ENCODE measurements at regions not wholly inside any gene's neighbourhood (a gene's known extent, or its start where the extent isn't known, plus 50 kb on each side); places are given as distances from the start of the nearest gene placed in this dataset.

- DNase-seq (ENCODE audit: low read depth in 4 of 4, low spot score in 2 of 4): no peak
These were observed 296.2 kb downstream of the HTR7 start for GRCh38 chr10:90561666-90562065.

DNA sequence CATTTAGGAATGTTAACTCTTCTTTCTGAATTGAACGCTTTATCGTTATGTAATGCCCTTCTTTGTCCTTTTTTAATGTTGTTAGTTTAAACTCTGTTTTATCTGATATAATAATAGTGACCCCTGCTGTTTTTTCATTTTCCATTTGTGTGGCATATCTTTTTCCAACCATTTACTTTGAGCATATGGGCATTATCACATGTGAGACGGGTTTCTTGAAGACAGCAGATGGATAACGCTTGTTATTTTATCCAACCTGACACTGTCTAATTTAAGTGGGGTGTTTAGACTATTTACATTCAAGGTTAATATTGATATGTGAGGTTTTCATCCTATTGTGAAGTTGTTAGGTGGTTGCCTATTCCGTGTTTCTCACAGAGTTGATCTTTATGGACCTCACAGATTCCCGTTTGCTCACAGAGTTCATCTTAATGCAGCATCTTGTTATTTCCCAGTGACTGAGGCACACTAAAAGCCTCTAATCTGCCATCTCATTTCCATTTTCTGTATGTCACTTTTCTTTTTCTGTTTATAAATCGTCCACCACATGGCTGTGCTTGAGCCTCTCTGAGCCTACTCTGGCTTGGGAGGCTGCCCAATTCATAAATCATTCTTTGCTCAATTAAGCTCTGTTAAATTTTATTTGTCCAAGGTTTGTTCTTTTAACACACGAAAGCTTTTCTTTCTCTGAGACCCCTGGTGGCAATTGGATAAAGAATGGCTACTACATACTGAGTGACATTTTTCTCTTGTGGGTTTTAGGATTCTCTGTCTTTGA is 286.2 kb downstream of the HTR7 start:
- peak in 1 of 4 donors; percentile 25 for DNase-seq (ENCODE audit: low read depth in 4 of 4, low spot score in 2 of 4)

DNA sequence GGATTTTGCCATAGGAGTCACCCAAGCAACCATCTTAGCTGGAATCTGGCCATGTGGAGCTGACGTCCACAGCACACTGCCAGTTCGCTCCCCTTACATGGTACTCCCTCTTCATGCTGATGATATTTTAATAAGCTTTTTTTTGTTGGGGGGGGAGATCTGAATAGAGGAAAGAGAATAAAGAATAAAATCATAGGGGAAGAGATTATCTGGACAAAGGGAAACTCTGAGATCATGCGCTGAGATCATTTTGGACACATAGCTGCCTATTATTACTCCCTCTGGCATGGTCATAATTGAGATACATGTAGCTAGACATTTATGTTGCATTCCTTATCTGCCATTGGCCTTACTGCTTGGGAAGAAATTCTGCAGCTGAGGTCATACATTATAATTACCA is 282.7 kb downstream of the HTR7 start:
- no peak for DNase-seq (ENCODE audit: low read depth in 4 of 4, low spot score in 2 of 4)

DNA sequence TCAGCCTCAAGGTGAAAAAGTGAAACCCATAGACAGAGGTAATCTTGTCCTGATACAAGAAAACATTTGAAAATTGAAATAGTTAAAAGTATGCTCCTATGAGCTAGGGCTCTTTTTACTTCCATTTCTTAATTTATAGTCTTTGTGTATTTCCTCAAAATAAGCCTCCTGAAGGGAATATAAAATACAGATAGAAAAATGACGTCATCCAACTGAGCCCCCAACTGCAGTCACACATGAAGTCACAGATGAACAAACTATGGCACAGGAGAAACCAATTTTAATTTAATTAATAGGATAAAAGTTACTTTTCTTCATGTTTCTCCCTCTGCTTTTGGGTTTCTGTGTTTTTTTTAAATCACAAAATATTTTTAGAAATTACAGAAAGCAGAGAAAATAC is 280.3 kb downstream of the HTR7 start:
- DNase-seq (ENCODE audit: low read depth in 4 of 4, low spot score in 2 of 4): no peak

- DNase-seq (ENCODE audit: low read depth in 4 of 4, low spot score in 2 of 4): no peak
These were observed 278.1 kb downstream of the HTR7 start for GRCh38 chr10:90579602-90580242.

DNA sequence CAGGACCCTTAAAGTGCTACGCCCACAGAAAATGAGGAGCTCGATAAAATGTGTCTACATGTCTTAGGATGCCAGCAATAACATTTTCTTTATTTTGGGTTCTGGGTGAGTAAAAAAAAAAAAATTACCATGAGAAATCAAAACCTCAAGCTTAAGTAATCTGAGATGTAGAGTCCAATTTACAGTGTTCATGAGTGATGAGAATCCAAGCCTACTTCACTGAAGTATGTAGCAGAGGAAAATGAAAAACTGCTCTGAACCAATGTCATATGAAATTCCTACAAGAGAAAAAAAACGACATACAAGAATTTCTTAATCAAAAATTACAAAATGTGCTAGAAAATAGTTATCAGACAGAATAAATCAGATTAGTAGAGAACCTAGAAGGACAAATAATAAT is 274.4 kb downstream of the HTR7 start:
- no peak for DNase-seq (ENCODE audit: low read depth in 4 of 4, low spot score in 2 of 4)

- DNase-seq (ENCODE audit: low read depth in 4 of 4, low spot score in 2 of 4): no peak
These were observed 270.8 kb downstream of the HTR7 start for GRCh38 chr10:90587081-90587491.

DNA sequence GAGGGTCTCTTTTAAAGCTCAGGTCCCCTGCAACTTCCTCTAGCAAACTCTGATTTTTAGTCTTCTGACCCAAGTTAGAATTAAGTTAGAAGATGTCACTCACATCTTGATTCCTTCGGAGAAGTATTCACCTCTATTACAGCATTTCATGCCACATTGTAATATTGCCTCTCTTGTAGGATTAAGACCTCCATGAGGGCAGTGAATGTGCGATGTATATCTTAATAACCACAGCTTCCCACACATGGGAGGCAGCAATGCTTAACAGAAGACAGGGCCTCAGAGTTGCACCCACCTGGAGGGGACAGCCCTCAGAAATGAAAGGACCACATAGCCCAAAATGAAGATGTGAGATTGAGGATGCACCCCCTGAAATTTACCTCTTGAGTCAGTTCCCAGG is 270.3 kb downstream of the HTR7 start:
- DNase-seq (ENCODE audit: low read depth in 4 of 4, low spot score in 2 of 4): no peak

GRCh38 chr10:90588222-90588621 is 269.6 kb downstream of the HTR7 start:
- no peak for DNase-seq (ENCODE audit: low read depth in 4 of 4, low spot score in 2 of 4)

GRCh38 chr10:90589825-90590224 is 268.0 kb downstream of the HTR7 start:
- DNase-seq (ENCODE audit: low read depth in 4 of 4, low spot score in 2 of 4): no peak

- DNase-seq (ENCODE audit: low read depth in 4 of 4, low spot score in 2 of 4): no peak
These were observed 266.2 kb downstream of the HTR7 start for GRCh38 chr10:90591629-90592028.

- DNase-seq (ENCODE audit: low read depth in 4 of 4, low spot score in 2 of 4): peak in 1 of 4 donors; percentile 20
These were observed 265.1 kb downstream of the HTR7 start for GRCh38 chr10:90592638-90593302.

GRCh38 chr10:90598513-90598912 is 259.3 kb downstream of the HTR7 start:
- DNase-seq (ENCODE audit: low read depth in 4 of 4, low spot score in 2 of 4): no peak

DNA sequence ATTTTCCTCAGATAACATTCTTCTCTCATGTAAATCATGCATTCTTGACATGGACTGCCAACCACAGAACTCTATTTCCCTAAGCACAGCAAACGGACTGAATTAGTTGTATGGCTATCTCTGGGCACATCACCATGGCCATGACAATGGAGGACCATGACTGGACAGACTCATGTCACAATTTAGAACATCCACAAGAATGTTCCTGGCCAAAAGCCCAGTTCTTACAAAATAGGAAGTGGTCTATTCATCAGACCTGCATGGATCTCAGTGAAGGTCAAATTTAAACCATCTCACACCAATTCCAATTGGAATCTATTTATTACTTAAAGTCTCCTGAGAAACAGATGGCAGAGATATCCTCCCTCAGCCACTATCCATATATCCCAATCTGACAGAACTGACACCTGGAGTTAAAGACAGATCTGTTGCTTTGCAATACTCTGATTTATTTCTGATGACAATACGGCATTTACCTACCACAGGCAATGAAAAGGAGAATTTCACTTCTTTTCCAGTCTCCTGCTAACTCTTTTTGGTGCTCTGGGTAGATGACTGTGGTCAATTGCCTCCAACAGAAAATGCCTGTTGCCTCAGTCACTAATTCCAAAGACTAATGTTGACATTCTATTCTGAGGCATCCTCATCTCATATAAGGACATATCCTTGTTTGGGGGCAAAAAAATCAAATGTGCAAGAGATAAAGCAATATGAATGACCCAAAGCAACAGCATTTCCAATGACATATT is 254.8 kb downstream of the HTR7 start:
- no peak for DNase-seq (ENCODE audit: low read depth in 4 of 4, low spot score in 2 of 4)

- no peak for DNase-seq (ENCODE audit: low read depth in 4 of 4, low spot score in 2 of 4)
These were observed 253.2 kb downstream of the HTR7 start for GRCh38 chr10:90604636-90605035.

- no peak for DNase-seq (ENCODE audit: low read depth in 4 of 4, low spot score in 2 of 4)
These were observed 252.3 kb downstream of the HTR7 start for GRCh38 chr10:90605506-90605905.

DNA sequence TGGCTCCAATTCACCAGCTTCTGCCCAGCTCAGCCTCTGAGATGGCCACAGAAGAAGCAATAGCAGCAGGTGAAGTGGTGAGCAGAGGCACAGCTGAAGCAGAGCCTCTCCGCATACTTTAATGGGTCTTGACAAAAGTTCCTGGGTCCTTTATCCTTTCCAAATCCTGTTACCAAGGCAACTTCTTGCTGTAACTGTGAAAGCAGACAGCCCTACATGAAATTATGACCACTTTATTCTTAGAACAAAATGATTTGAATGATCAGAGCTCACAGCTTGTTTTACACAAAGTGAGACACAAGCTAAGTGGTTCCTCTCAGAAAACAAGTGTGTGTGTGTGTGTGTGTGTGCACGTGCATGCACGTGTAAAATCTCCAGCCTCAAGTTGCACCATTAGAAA is 245.6 kb downstream of the HTR7 start:
- DNase-seq (ENCODE audit: low read depth in 4 of 4, low spot score in 2 of 4): no peak

- no peak for DNase-seq (ENCODE audit: low read depth in 4 of 4, low spot score in 2 of 4)
These were observed 243.2 kb downstream of the HTR7 start for GRCh38 chr10:90614631-90615030.

DNA sequence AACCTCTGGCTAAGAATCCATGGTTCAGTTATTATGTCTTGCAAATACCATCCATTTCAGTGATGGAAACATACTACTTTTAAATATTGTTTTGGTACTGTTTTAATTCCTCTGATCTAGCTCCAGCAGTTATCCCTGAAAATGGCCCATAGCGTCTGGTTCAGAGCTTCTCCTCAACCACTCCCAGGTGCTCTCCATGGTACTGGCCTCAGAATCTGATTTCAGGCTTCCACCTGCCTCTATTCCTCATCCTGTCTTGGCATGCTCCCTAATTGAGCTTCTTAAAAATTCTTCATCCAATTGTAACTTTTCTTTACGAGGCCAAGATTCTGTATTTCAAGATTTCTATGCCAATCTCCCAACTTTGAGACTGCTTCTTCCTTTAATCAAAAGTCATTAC is 236.3 kb downstream of the HTR7 start:
- peak in 1 of 4 donors; percentile 10 for DNase-seq (ENCODE audit: low read depth in 4 of 4, low spot score in 2 of 4)

DNA sequence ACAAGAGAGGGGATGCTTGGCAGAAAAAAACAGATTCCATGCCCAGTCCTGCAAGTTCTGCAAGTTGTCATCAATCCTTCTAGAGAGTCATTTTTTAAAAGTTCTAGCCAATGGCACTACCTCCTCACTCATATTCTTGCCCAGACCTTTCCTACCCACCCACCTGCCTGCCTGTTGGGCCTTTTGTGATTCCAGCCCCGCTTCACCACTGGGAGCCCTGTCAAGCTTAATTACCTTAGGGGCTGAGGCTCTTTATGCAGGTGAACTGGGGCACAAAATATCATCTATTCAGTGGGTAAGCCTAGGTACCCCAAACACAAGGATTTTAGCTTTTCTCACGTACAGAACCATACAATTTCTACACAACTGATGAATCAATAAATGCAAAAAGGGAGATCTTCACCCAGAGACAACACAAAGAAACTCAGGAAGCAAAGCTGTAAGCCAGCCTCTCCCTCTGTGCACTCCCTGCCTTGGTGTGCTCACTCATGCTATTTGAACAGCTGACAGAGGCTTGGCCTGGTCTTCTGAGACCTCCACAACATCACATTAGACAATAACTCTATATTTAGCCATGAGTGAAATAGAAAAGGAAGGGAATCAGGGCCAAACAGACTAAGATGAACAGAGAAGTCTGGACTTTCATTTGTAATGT is 222.6 kb downstream of the HTR7 start:
- no peak for DNase-seq (ENCODE audit: low read depth in 4 of 4, low spot score in 2 of 4)

- no peak for DNase-seq (ENCODE audit: low read depth in 4 of 4, low spot score in 2 of 4)
These were observed 217.1 kb downstream of the HTR7 start for GRCh38 chr10:90640756-90641155.
